DND-41 (cell line): ENCODE measurements at regions not wholly inside any gene's neighbourhood (a gene's known extent, or its start where the extent isn't known, plus 50 kb on each side); places are given as distances from the start of the nearest gene placed in this dataset.

Source experiments
- ATAC-seq: fragments of 200-7000 bp; cut with Tn5 transposase; 3 replicates; pipeline ENCODE4 v1.9.1; 2021; ENCODE audit warnings: low read depth; ENCODE audit not compliant: insufficient read depth
- DNase-seq: peaks from one replicate; pipeline ENCODE4 v3.0.0-alpha.2; 2020
- H2AFZ ChIP-seq: 2 replicates; pipeline ENCODE4 v1.6.0; 2012; ENCODE audit warnings: low read depth, low read length
- H3K27ac ChIP-seq: 2 replicates; pipeline ENCODE4 v1.5.1; 2012; ENCODE audit warnings: low read length, inconsistent platforms
- H3K27me3 ChIP-seq: fragments of 200-600 bp; sonication (generic); 2 replicates; pipeline ENCODE4 v1.6.0; 2012; ENCODE audit warnings: low read length, mild to moderate bottlenecking, inconsistent platforms; ENCODE audit not compliant: insufficient read depth, poor library complexity
- H3K36me3 ChIP-seq: 2 replicates; pipeline ENCODE4 v1.5.1; 2012; ENCODE audit warnings: low read length, inconsistent platforms; ENCODE audit not compliant: insufficient read depth
- H3K4me1 ChIP-seq: 2 replicates; pipeline ENCODE4 v1.5.1; 2012; ENCODE audit warnings: mild to moderate bottlenecking, low read length; ENCODE audit not compliant: insufficient read depth
- H3K4me2 ChIP-seq: 2 replicates; pipeline ENCODE4 v1.6.0; 2012; ENCODE audit warnings: mild to moderate bottlenecking, moderate library complexity, low read length, inconsistent platforms; ENCODE audit not compliant: insufficient read depth
- H3K4me3 ChIP-seq, 2 experiments: fragments of 200-600 bp in 1 of 2; shearing (Covaris generic) in 1 of 2; 2 replicates each; pipeline ENCODE4 v1.5.1; 2012 to 2016; ENCODE audit warnings: inconsistent platforms in 2 of 2, low read length in 2 of 2, mild to moderate bottlenecking in 2 of 2, low read depth in 1 of 2, moderate library complexity in 1 of 2
- H3K79me2 ChIP-seq: 2 replicates; pipeline ENCODE4 v1.6.0; 2012; ENCODE audit warnings: low read length, inconsistent platforms; ENCODE audit not compliant: insufficient read depth
- H3K9ac ChIP-seq: 2 replicates; pipeline ENCODE4 v1.6.0; 2012; ENCODE audit warnings: low read depth, mild to moderate bottlenecking, inconsistent platforms, low read length, moderate library complexity
- H3K9me3 ChIP-seq: 2 replicates; pipeline ENCODE4 v1.5.1; 2012; ENCODE audit warnings: low read length, moderate library complexity, mild to moderate bottlenecking, inconsistent platforms; ENCODE audit not compliant: insufficient read depth, severe bottlenecking
- H4K20me1 ChIP-seq: 2 replicates; pipeline ENCODE4 v1.6.0; 2012; ENCODE audit warnings: low read length; ENCODE audit not compliant: insufficient read depth
- CTCF ChIP-seq: IDR thresholded peaks from 2 replicates; pipeline ENCODE4 v1.5.1; 2012; ENCODE audit warnings: borderline replicate concordance, low read length, moderate library complexity, mild to moderate bottlenecking; ENCODE audit not compliant: poor library complexity, severe bottlenecking; ENCODE audit errors: extremely low read depth
- EZH2 ChIP-seq: IDR thresholded peaks from 3 replicates; pipeline ENCODE4 v1.6.1; 2012; ENCODE audit warnings: borderline replicate concordance, low read depth, mild to moderate bottlenecking, moderate library complexity, low read length, inconsistent platforms; ENCODE audit not compliant: severe bottlenecking

GRCh38 chr4:16443504-16444088 is 217.3 kb upstream of the TAPT1 start:
- no peak overlapping the region for H3K9ac ChIP-seq
- H3K79me2 ChIP-seq: no peaks in the 10 kb centered on the region
- H3K4me2 ChIP-seq: no peak overlapping the region
- no peak overlapping the region for H3K27ac ChIP-seq
- H3K4me3 ChIP-seq: no peak overlapping the region
- no peaks in the 10 kb centered on the region for H3K27me3 ChIP-seq
- DNase-seq (peak; percentile 7), ATAC-seq (peak; percentile 72)
- H3K9me3 ChIP-seq: no peaks in the 10 kb centered on the region
- H4K20me1 ChIP-seq: no peaks in the 10 kb centered on the region
- no peaks in the 10 kb centered on the region for H3K4me1 ChIP-seq
- H2AFZ ChIP-seq: no peak overlapping the region
- TF ChIP-seq CTCF (peak; percentile 79), EZH2 (no peak)
- H3K36me3 ChIP-seq: no peaks in the 10 kb centered on the region

- H3K9me3 ChIP-seq: peaks cover 5% of the 10 kb centered on the region
- TF ChIP-seq EZH2 (no peak), CTCF (no peak)
- H3K4me3 ChIP-seq: no peak overlapping the region
- H3K36me3 ChIP-seq: no peaks in the 10 kb centered on the region
- H3K4me2 ChIP-seq: no peak overlapping the region
- H3K9ac ChIP-seq: no peak overlapping the region
- no peak overlapping the region for H2AFZ ChIP-seq
- no peaks in the 10 kb centered on the region for H3K4me1 ChIP-seq
- H4K20me1 ChIP-seq: no peaks in the 10 kb centered on the region
- DNase-seq (no peak), ATAC-seq (no peak)
- H3K79me2 ChIP-seq: no peaks in the 10 kb centered on the region
- H3K27ac ChIP-seq: no peak overlapping the region
- H3K27me3 ChIP-seq: no peaks in the 10 kb centered on the region
Measured at GRCh38 chr4:16442296-16442695, 216.0 kb upstream of the TAPT1 start.

DNA sequence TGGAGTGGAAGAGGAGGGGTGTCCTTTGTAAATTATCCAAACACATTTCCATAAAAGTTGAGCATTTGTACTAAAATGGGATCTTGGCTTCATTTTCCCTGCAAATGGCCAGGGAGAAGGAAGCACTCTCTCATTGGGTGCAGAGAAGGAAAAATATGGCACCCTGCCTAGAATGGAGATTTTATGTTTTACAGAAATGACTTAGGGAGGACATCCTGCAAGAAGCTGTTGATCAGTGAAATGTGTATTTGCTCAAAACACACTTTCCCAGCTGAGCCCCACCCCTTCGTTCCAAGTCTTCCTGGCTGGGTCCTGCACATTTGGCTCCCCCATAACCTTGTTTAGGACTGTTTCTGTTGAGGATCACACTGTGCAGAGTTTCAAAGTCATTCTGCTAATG is 213.5 kb upstream of the TAPT1 start:
- no peaks in the 10 kb centered on the region for H3K79me2 ChIP-seq
- no peak for DNase-seq
- no peaks in the 10 kb centered on the region for H3K36me3 ChIP-seq
- H3K4me1 ChIP-seq: no peaks in the 10 kb centered on the region
- no peak overlapping the region for H3K4me3 ChIP-seq
- H3K27ac ChIP-seq: no peak overlapping the region
- TF ChIP-seq EZH2: no peak
- no peak for TF ChIP-seq CTCF
- no peak overlapping the region for H2AFZ ChIP-seq
- H3K4me2 ChIP-seq: no peak overlapping the region
- no peak for ATAC-seq
- H3K9ac ChIP-seq: no peak overlapping the region
- peaks cover 5% of the 10 kb centered on the region for H3K9me3 ChIP-seq
- H3K27me3 ChIP-seq: no peaks in the 10 kb centered on the region
- no peaks in the 10 kb centered on the region for H4K20me1 ChIP-seq

- Histone ChIP-seq H3K4me3 (no peak overlapping the region), H4K20me1 (no peaks in the 10 kb centered on the region)
Measured at GRCh38 chr4:16438986-16439385, 212.7 kb upstream of the TAPT1 start.

More at GRCh38 chr4:16438986-16439385, 212.7 kb upstream of the TAPT1 start:
- no peak for TF ChIP-seq EZH2
- TF ChIP-seq CTCF: no peak
- no peaks in the 10 kb centered on the region for H3K4me1 ChIP-seq
- DNase-seq: no peak
- H3K36me3 ChIP-seq: no peaks in the 10 kb centered on the region
- no peak overlapping the region for H3K27ac ChIP-seq
- H3K9ac ChIP-seq: no peak overlapping the region
- no peak for ATAC-seq
- H3K4me2 ChIP-seq: no peak overlapping the region
- peaks cover 5% of the 10 kb centered on the region for H3K9me3 ChIP-seq
- peaks cover 5% of the 10 kb centered on the region for H3K27me3 ChIP-seq
- H3K79me2 ChIP-seq: no peaks in the 10 kb centered on the region
- no peak overlapping the region for H2AFZ ChIP-seq
